ENCODE measurements at regions not wholly inside any gene's neighbourhood (a gene's known extent, or its start where the extent isn't known, plus 50 kb on each side); places are given as distances from the start of the nearest gene placed in this dataset.

GRCh38 chr13:99126821-99127220 is 73.8 kb upstream of the UBAC2 start:
- TF ChIP-seq, protein P1, sequence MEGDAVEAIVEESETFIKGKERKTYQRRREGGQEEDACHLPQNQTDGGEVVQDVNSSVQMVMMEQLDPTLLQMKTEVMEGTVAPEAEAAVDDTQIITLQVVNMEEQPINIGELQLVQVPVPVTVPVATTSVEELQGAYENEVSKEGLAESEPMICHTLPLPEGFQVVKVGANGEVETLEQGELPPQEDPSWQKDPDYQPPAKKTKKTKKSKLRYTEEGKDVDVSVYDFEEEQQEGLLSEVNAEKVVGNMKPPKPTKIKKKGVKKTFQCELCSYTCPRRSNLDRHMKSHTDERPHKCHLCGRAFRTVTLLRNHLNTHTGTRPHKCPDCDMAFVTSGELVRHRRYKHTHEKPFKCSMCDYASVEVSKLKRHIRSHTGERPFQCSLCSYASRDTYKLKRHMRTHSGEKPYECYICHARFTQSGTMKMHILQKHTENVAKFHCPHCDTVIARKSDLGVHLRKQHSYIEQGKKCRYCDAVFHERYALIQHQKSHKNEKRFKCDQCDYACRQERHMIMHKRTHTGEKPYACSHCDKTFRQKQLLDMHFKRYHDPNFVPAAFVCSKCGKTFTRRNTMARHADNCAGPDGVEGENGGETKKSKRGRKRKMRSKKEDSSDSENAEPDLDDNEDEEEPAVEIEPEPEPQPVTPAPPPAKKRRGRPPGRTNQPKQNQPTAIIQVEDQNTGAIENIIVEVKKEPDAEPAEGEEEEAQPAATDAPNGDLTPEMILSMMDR (IDR thresholded peaks at IDR 0.05; ENCODE audit: low read depth, low read length, poor library complexity, severe bottlenecking): no peak
- TF ChIP-seq EZH2phosphoT487 (IDR thresholded peaks at IDR 0.05; ENCODE audit: borderline replicate concordance, low read length): no peak
